ENCODE measurements at regions not wholly inside any gene's neighbourhood (a gene's known extent, or its start where the extent isn't known, plus 50 kb on each side); places are given as distances from the start of the nearest gene placed in this dataset.

GRCh38 chr15:47384776-47385175 is 332.5 kb upstream of the SEMA6D start:
- TF ChIP-seq POLR2A (IDR thresholded peaks at IDR 0.05), result no peak
- TF ChIP-seq CTCF (IDR thresholded peaks at IDR 0.05), result no peak
